Pons (tissue), 1 donor: ENCODE measurements at regions not wholly inside any gene's neighbourhood (a gene's known extent, or its start where the extent isn't known, plus 50 kb on each side); places are given as distances from the start of the nearest gene placed in this dataset.

ENCODE experiments used
- DNase-seq: peaks from one replicate; pipeline ENCODE4 v3.0.0-alpha.2; 2016; ENCODE audit warnings: low spot score

GRCh38 chr15:87167055-87167454, 1087.4 kb downstream of the AGBL1 start:
- DNase-seq: no peak

GRCh38 chr15:87155771-87156170, 1076.1 kb downstream of the AGBL1 start:
- DNase-seq: no peak

GRCh38 chr15:87154761-87155160, 1075.1 kb downstream of the AGBL1 start:
- no peak for DNase-seq

GRCh38 chr15:87151202-87151748, 1071.6 kb downstream of the AGBL1 start:
- DNase-seq: no peak

GRCh38 chr15:87145696-87146095, 1066.0 kb downstream of the AGBL1 start:
- no peak for DNase-seq

- DNase-seq: peak; percentile 14
Measured at GRCh38 chr15:87144775-87145174, 1065.1 kb downstream of the AGBL1 start.

- DNase-seq: no peak
Measured at GRCh38 chr15:87142096-87142495, 1062.4 kb downstream of the AGBL1 start.

GRCh38 chr15:87135109-87135508, 1055.4 kb downstream of the AGBL1 start:
- no peak for DNase-seq

- DNase-seq: no peak
Measured at GRCh38 chr15:87133704-87134103, 1054.0 kb downstream of the AGBL1 start.

GRCh38 chr15:87131067-87131466, 1051.4 kb downstream of the AGBL1 start:
- no peak for DNase-seq

- DNase-seq: no peak
Measured at GRCh38 chr15:87129916-87130315, 1050.2 kb downstream of the AGBL1 start.

- no peak for DNase-seq
Measured at GRCh38 chr15:87123676-87124382, 1044.2 kb downstream of the AGBL1 start.

- DNase-seq: no peak
Measured at GRCh38 chr15:87121336-87121735, 1041.7 kb downstream of the AGBL1 start.

GRCh38 chr15:87120555-87120954, 1040.9 kb downstream of the AGBL1 start:
- DNase-seq: no peak

GRCh38 chr15:87118846-87119245, 1039.2 kb downstream of the AGBL1 start:
- no peak for DNase-seq

GRCh38 chr15:87118435-87118834, 1038.8 kb downstream of the AGBL1 start:
- no peak for DNase-seq

- no peak for DNase-seq
Measured at GRCh38 chr15:87115795-87116194, 1036.1 kb downstream of the AGBL1 start.

GRCh38 chr15:87099916-87100315, 1020.2 kb downstream of the AGBL1 start:
- DNase-seq: no peak

GRCh38 chr15:87089551-87089950, 1009.9 kb downstream of the AGBL1 start:
- DNase-seq: no peak

GRCh38 chr15:87083201-87083600, 1003.5 kb downstream of the AGBL1 start:
- DNase-seq: no peak

- peak; percentile 3 for DNase-seq
Measured at GRCh38 chr15:87082581-87082980, 1002.9 kb downstream of the AGBL1 start.

GRCh38 chr15:87080547-87080946, 1000.9 kb downstream of the AGBL1 start:
- DNase-seq: no peak
